Spleen (tissue), 11 donors: ENCODE measurements at regions not wholly inside any gene's neighbourhood (a gene's known extent, or its start where the extent isn't known, plus 50 kb on each side); places are given as distances from the start of the nearest gene placed in this dataset.

Experiments
- DNase-seq: peaks from one replicate; pipeline ENCODE4 v3.0.0-alpha.2; 2020
- H3K27ac ChIP-seq, 8 donors: fragments of 200-600 bp; sonication (generic) in 7 of 8; 1 replicate in 4 of 8; 2 replicates in 4 of 8; pipeline versions ENCODE4 v1.5.0 to v1.8.0; 2016 to 2021; ENCODE audit warnings: inconsistent platforms in 4 of 8, mild to moderate bottlenecking in 4 of 8, moderate library complexity in 1 of 8
- H3K27me3 ChIP-seq, 7 donors: fragments of 200-600 bp; sonication (generic) in 6 of 7; replicated peaks in 1 of 7; 1 replicate in 4 of 7; 2 replicates in 3 of 7; pipeline versions ENCODE4 v1.5.0 to v1.8.0; 2016 to 2021; ENCODE audit warnings: inconsistent platforms in 3 of 7, mild to moderate bottlenecking in 1 of 7
- H3K36me3 ChIP-seq, 6 donors: fragments of 200-600 bp; sonication (generic) in 5 of 6; 1 replicate in 4 of 6; 2 replicates in 2 of 6; pipeline versions ENCODE4 v1.5.0 to v1.8.0; 2016 to 2021; ENCODE audit warnings: inconsistent platforms in 2 of 6
- H3K4me1 ChIP-seq, 6 donors: fragments of 200-600 bp; sonication (generic) in 5 of 6; 1 replicate in 3 of 6; 2 replicates in 3 of 6; pipeline versions ENCODE4 v1.5.0 to v1.8.0; 2016 to 2021; ENCODE audit warnings: inconsistent platforms in 3 of 6
- H3K4me3 ChIP-seq, 8 donors: fragments of 200-600 bp; sonication (generic) in 7 of 8; 1 replicate in 4 of 8; 2 replicates in 4 of 8; pipeline versions ENCODE4 v1.5.0 to v1.8.0; 2016 to 2021; ENCODE audit warnings: inconsistent platforms in 4 of 8, mild to moderate bottlenecking in 4 of 8, moderate library complexity in 2 of 8
- H3K9me3 ChIP-seq, 8 donors: fragments of 200-600 bp; sonication (generic) in 7 of 8; 1 replicate in 4 of 8; 2 replicates in 4 of 8; pipeline versions ENCODE4 v1.5.0 to v1.8.0; 2016 to 2021; ENCODE audit warnings: inconsistent platforms in 4 of 8
- POLR2A ChIP-seq, 3 donors: fragments of 450-650 bp; IDR thresholded peaks; one replicate each; pipeline ENCODE4 v1.5.1; 2017; ENCODE audit warnings: antibody characterized with exemption in 3 of 3, mild to moderate bottlenecking in 1 of 3
- POLR2AphosphoS5 ChIP-seq, 3 donors: sonication (generic); formaldehyde crosslinking; IDR thresholded peaks; one replicate each; pipeline ENCODE4 v1.5.1; 2017; ENCODE audit warnings: antibody characterized with exemption in 3 of 3
- WGBS, 5 donors: extraction: QIAGEN DNeasy Blood & Tissue Kit in 3 of 5; methylation state at CpG; one replicate each; pipeline versions ENCODE4 v1.1.5 to v1.1.7; 2013 to 2018; 5-methylcytosine and 5-hydroxymethylcytosine counted together
- intact Hi-C: fragments of 100-400 bp; cut with DNase I; formaldehyde crosslinking; loops from one replicate; pipeline ENCODE4 v1.15.0; 2023; ENCODE audit warnings: low total_unique reads
- TF ChIP-seq, protein P1 (sequence below), 11 experiments: fragments of 200-600 bp in 7 of 11; fragments of 450-650 bp in 4 of 11; sonication (generic) in 4 of 11; IDR thresholded peaks in 8 of 11; conservative IDR thresholded peaks in 3 of 11; 1 replicate in 7 of 11; 2 replicates in 4 of 11; pipeline versions ENCODE4 v1.4.0 to v1.8.0; 2016 to 2021; ENCODE audit warnings: antibody characterized with exemption in 11 of 11, inconsistent platforms in 4 of 11, mild to moderate bottlenecking in 1 of 11
- donor health status: healthy with polysubstance abuse.
- donor health status: DM: no; HTN: no; CAD: no; lungs with moderate emphysema.
- donor health status: DM: no; HTN: no; CAD: no.
- donor health status: Bipolar disorder and iron deficiency.
- donor health status: healthy.
- donor health status: DM: no; HTN: no; CAD: no.
- donor health status: DM: yes; HTN: yes; CAD: no.

- no peaks in the 10 kb centered on the region for H3K27me3 ChIP-seq
- 65 to 69% (median 66%) methylated on average over 5 of the region's 5 CpGs for WGBS, 5 donors
- no peak overlapping the region for H3K27ac ChIP-seq
- DNase-seq: no peak
- no peak for TF ChIP-seq POLR2A (IDR thresholded peaks at IDR 0.05)
- TF ChIP-seq, protein P1, sequence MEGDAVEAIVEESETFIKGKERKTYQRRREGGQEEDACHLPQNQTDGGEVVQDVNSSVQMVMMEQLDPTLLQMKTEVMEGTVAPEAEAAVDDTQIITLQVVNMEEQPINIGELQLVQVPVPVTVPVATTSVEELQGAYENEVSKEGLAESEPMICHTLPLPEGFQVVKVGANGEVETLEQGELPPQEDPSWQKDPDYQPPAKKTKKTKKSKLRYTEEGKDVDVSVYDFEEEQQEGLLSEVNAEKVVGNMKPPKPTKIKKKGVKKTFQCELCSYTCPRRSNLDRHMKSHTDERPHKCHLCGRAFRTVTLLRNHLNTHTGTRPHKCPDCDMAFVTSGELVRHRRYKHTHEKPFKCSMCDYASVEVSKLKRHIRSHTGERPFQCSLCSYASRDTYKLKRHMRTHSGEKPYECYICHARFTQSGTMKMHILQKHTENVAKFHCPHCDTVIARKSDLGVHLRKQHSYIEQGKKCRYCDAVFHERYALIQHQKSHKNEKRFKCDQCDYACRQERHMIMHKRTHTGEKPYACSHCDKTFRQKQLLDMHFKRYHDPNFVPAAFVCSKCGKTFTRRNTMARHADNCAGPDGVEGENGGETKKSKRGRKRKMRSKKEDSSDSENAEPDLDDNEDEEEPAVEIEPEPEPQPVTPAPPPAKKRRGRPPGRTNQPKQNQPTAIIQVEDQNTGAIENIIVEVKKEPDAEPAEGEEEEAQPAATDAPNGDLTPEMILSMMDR (IDR thresholded peaks at IDR 0.05 in 8 of 11, conservative IDR thresholded peaks at IDR 0.05 in 3 of 11): no peak
- TF ChIP-seq POLR2AphosphoS5 (IDR thresholded peaks at IDR 0.05): no peak
- peaks cover 0 to 8% (median 0%) of the 10 kb centered on the region in 8 donors for H3K9me3 ChIP-seq
- intact Hi-C loops: no loop called here
- no peaks in the 10 kb centered on the region for H3K4me1 ChIP-seq
- H3K4me3 ChIP-seq: no peak overlapping the region
- no peaks in the 10 kb centered on the region for H3K36me3 ChIP-seq
Observed at GRCh38 chr4:64857815-64858214, 448.6 kb upstream of the TECRL start.

DNA sequence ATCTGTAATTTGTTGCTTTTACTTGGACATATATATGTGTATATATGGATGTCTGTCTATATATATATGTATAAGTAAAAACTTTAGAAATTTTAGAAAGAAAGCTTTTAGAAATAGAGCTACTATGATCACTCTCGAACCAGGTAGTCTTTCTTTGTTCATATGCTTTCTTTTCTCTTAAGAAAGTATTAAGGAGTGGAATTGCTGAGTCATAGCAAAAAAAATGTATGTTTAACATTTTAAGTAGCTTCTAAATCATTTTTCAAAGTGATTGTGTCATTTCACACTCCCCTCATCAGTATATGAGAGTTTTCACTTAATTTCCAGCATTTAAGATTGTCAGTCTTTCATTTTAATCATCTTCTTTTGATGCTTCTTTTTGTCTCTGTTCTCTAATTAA lies 447.9 kb upstream of the TECRL start:
- 46 to 72% (median 55%) methylated on average over 1 of the region's 1 CpG for WGBS, 5 donors
- Histone ChIP-seq H3K27ac (no peak overlapping the region), H3K4me3 (no peak overlapping the region), H3K27me3 (no peaks in the 10 kb centered on the region), H3K4me1 (no peaks in the 10 kb centered on the region), H3K36me3 (no peaks in the 10 kb centered on the region), H3K9me3 (peaks cover 0 to 14% (median 0%) of the 10 kb centered on the region in 8 donors)
- no peak for TF ChIP-seq POLR2AphosphoS5 (IDR thresholded peaks at IDR 0.05)
- TF ChIP-seq POLR2A (IDR thresholded peaks at IDR 0.05): no peak
- TF ChIP-seq, protein P1 (IDR thresholded peaks at IDR 0.05 in 8 of 11, conservative IDR thresholded peaks at IDR 0.05 in 3 of 11): no peak
- intact Hi-C loops: no loop called here
- DNase-seq: no peak

- TF ChIP-seq POLR2A (IDR thresholded peaks at IDR 0.05) (no peak), POLR2AphosphoS5 (IDR thresholded peaks at IDR 0.05) (no peak)
- TF ChIP-seq, protein P1 (IDR thresholded peaks at IDR 0.05 in 8 of 11, conservative IDR thresholded peaks at IDR 0.05 in 3 of 11): no peak
- intact Hi-C loops: no loop called here
- no peak for DNase-seq
Observed at GRCh38 chr4:64846417-64846816, 437.2 kb upstream of the TECRL start.

DNA sequence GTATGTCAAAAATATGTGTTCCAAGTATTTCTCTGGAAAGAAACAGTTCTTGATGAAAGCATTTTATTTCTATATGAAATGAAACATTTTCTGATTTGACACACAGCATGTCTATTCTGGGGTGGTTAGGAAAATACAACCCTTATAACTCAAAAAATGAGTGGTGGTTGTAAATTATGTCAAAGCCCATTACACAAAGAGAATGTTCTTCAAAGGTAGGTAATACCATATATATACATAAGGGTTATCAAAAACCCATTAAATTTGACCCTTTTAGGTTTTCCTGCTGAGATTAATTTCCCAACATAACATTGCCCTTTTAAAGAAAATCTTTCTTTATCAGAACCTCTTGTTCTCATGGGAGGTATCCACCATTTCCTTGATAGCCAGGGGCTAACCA lies 420.5 kb upstream of the TECRL start:
- DNase-seq: no peak
- TF ChIP-seq, protein P1 (IDR thresholded peaks at IDR 0.05 in 8 of 11, conservative IDR thresholded peaks at IDR 0.05 in 3 of 11): no peak
- TF ChIP-seq POLR2A (IDR thresholded peaks at IDR 0.05) (no peak), POLR2AphosphoS5 (IDR thresholded peaks at IDR 0.05) (no peak)
- Histone ChIP-seq H3K9me3 (no peaks in the 10 kb centered on the region), H3K36me3 (no peaks in the 10 kb centered on the region), H3K27me3 (no peaks in the 10 kb centered on the region), H3K27ac (no peak overlapping the region), H3K4me1 (no peaks in the 10 kb centered on the region), H3K4me3 (no peak overlapping the region)
- intact Hi-C loops: no loop called here

More at GRCh38 chr4:64846417-64846816, 437.2 kb upstream of the TECRL start:
- Histone ChIP-seq H3K27ac (no peak overlapping the region), H3K9me3 (peaks cover 0 to 8% (median 0%) of the 10 kb centered on the region in 8 donors), H3K36me3 (no peaks in the 10 kb centered on the region), H3K4me3 (no peak overlapping the region), H3K27me3 (no peaks in the 10 kb centered on the region), H3K4me1 (no peaks in the 10 kb centered on the region)
